ENCODE measurements at regions not wholly inside any gene's neighbourhood (a gene's known extent, or its start where the extent isn't known, plus 50 kb on each side); places are given as distances from the start of the nearest gene placed in this dataset.
"Not testable (repeated sequence)": the region's sequence is repeated elsewhere in the genome, so short reads cannot be mapped to it uniquely, and the experiment has no call there.

DNA sequence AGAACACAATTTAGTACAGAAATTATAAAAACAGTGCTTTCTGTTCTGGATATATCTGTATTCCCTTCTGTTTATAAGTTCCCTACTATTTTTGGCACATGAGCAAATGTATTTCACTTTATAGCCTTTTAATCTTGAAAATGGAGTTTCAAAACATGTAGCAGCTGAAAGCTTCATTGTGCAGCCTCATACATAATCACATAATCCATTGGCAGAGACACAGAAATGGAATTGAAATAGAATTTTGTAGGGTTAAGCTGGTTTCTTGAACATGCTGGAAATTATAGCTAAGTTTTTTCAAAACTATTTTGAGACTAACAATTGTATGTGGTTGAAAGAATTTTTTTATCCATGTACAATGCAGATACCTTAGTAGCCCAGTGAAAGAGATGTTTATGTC is 614.3 kb upstream of the MDGA2 start:
- no peak overlapping the region for H3K27ac ChIP-seq (ENCODE audit: control insufficient read depth, insufficient read depth, low read length)
- H3K9me1 ChIP-seq (ENCODE audit: control insufficient read depth, extremely low read depth, insufficient read depth, low read length), result no peaks in the 10 kb centered on the region
- H3K4me3 ChIP-seq (ENCODE audit: control insufficient read depth in 2 of 3, extremely low read depth in 1 of 3, insufficient read depth in 2 of 3, low read depth in 1 of 3, low read length in 3 of 3), result no peak overlapping the region
- H3K27me3 ChIP-seq (ENCODE audit: control insufficient read depth, extremely low read depth, insufficient read depth, low read length), result no peaks in the 10 kb centered on the region
- DNase-seq (ENCODE audit: low read depth, low spot score) (no peak), FAIRE-seq (no peak)
- no peaks in the 10 kb centered on the region for H3K79me2 ChIP-seq (ENCODE audit: control insufficient read depth, insufficient read depth, low read length)
- H3K9ac ChIP-seq (ENCODE audit: control insufficient read depth, extremely low read depth, insufficient read depth, low read length), result no peak overlapping the region
- H3K36me3 ChIP-seq (ENCODE audit: control insufficient read depth in 2 of 2, extremely low read depth in 1 of 2, insufficient read depth in 2 of 2, low read length in 2 of 2), result no peaks in the 10 kb centered on the region
- H3K4me1 ChIP-seq (ENCODE audit: control insufficient read depth, extremely low read depth, insufficient read depth, low read length), result no peaks in the 10 kb centered on the region
- no peak overlapping the region for H3K4me2 ChIP-seq (ENCODE audit: control insufficient read depth, extremely low read depth, insufficient read depth, low read depth, low read length)
- TF ChIP-seq, protein P1, sequence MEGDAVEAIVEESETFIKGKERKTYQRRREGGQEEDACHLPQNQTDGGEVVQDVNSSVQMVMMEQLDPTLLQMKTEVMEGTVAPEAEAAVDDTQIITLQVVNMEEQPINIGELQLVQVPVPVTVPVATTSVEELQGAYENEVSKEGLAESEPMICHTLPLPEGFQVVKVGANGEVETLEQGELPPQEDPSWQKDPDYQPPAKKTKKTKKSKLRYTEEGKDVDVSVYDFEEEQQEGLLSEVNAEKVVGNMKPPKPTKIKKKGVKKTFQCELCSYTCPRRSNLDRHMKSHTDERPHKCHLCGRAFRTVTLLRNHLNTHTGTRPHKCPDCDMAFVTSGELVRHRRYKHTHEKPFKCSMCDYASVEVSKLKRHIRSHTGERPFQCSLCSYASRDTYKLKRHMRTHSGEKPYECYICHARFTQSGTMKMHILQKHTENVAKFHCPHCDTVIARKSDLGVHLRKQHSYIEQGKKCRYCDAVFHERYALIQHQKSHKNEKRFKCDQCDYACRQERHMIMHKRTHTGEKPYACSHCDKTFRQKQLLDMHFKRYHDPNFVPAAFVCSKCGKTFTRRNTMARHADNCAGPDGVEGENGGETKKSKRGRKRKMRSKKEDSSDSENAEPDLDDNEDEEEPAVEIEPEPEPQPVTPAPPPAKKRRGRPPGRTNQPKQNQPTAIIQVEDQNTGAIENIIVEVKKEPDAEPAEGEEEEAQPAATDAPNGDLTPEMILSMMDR (optimal IDR thresholded peaks at IDR 0.05 in 1 of 3, IDR thresholded peaks at IDR 0.05 in 1 of 3, conservative IDR thresholded peaks at IDR 0.05 in 1 of 3; ENCODE audit: extremely low read depth in 1 of 3, insufficient read depth in 2 of 3, low read length in 3 of 3), result no peak
- no peak for TF ChIP-seq EZH2 (IDR thresholded peaks at IDR 0.05; ENCODE audit: low read length)
- dilution Hi-C loops (cut with MboI; ENCODE audit: extremely low pct_ligation_motif_present, low sequenced_read_pairs), result no loop called here
- no peaks in the 10 kb centered on the region for H3K9me3 ChIP-seq (ENCODE audit: control insufficient read depth, low read depth, low read length)
- no peaks in the 10 kb centered on the region for H4K20me1 ChIP-seq (ENCODE audit: control insufficient read depth, extremely low read depth, insufficient read depth, low read length)
- H2AFZ ChIP-seq (ENCODE audit: control insufficient read depth, low read length), result no peak overlapping the region

DNA sequence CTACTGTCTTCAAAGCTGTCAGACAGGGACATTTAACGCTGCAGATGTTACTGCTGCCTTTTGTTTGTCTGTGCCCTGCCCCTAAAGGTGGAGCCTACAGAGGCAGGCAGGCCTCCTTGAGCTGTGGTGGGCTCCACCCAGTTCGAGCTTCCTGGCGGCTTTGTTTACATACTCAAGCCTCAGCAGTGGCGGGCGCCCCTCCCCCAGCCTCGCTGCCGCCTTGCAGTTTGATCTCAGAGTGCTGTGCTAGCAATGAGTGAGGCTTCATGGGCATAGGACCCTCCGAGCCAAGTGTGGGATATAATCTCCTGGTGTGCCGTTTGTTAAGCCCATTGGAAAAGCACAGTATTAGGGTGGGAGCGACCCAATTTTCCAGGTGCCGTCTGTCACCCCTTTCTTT is 609.8 kb upstream of the MDGA2 start:
- not testable (repeated sequence) for FAIRE-seq; H3K4me1 ChIP-seq (ENCODE audit: control insufficient read depth, extremely low read depth, insufficient read depth, low read length); DNase-seq (ENCODE audit: low read depth, low spot score)

DNA sequence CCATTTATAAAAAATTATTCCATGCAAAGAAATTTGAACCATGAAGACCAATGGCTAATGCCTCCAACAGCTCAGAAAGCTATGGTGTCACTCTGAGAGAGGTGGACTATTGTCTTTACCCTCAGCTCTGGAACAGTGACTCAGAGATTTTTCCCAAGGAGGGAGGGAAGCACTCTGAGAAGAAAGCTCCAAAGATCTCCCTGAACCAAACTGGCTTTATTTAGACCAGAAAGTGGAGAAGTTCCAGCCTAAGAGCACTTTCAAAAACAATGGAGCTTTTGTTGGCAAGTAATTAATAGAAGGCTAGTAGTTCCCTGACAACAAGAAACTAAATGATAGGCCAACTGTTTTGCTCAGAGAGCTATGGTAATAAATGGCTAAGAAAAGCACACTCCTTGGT is 599.9 kb upstream of the MDGA2 start:
- H4K20me1 ChIP-seq (ENCODE audit: control insufficient read depth, extremely low read depth, insufficient read depth, low read length), result no peaks in the 10 kb centered on the region
- H3K9me3 ChIP-seq (ENCODE audit: control insufficient read depth, low read depth, low read length), result no peaks in the 10 kb centered on the region
- no peaks in the 10 kb centered on the region for H3K27me3 ChIP-seq (ENCODE audit: control insufficient read depth, extremely low read depth, insufficient read depth, low read length)
- H3K79me2 ChIP-seq (ENCODE audit: control insufficient read depth, insufficient read depth, low read length), result no peaks in the 10 kb centered on the region
- TF ChIP-seq, protein P1 (optimal IDR thresholded peaks at IDR 0.05 in 1 of 3, IDR thresholded peaks at IDR 0.05 in 1 of 3, conservative IDR thresholded peaks at IDR 0.05 in 1 of 3; ENCODE audit: extremely low read depth in 1 of 3, insufficient read depth in 2 of 3, low read length in 3 of 3), result no peak
- TF ChIP-seq EZH2 (IDR thresholded peaks at IDR 0.05; ENCODE audit: low read length), result no peak
- H3K4me3 ChIP-seq (ENCODE audit: control insufficient read depth in 2 of 3, extremely low read depth in 1 of 3, insufficient read depth in 2 of 3, low read depth in 1 of 3, low read length in 3 of 3), result no peak overlapping the region
- no peak overlapping the region for H3K27ac ChIP-seq (ENCODE audit: control insufficient read depth, insufficient read depth, low read length)
- no peak overlapping the region for H3K4me2 ChIP-seq (ENCODE audit: control insufficient read depth, extremely low read depth, insufficient read depth, low read depth, low read length)
- no peak overlapping the region for H3K9ac ChIP-seq (ENCODE audit: control insufficient read depth, extremely low read depth, insufficient read depth, low read length)
- H3K9me1 ChIP-seq (ENCODE audit: control insufficient read depth, extremely low read depth, insufficient read depth, low read length), result no peaks in the 10 kb centered on the region
- dilution Hi-C loops (cut with MboI; ENCODE audit: extremely low pct_ligation_motif_present, low sequenced_read_pairs), result no loop called here
- no peak overlapping the region for H2AFZ ChIP-seq (ENCODE audit: control insufficient read depth, low read length)
- no peak for DNase-seq (ENCODE audit: low read depth, low spot score)
- H3K4me1 ChIP-seq (ENCODE audit: control insufficient read depth, extremely low read depth, insufficient read depth, low read length), result no peaks in the 10 kb centered on the region
- FAIRE-seq, result no peak
- H3K36me3 ChIP-seq (ENCODE audit: control insufficient read depth in 2 of 2, extremely low read depth in 1 of 2, insufficient read depth in 2 of 2, low read length in 2 of 2), result no peaks in the 10 kb centered on the region

More for the DNA sequence above, 609.8 kb upstream of the MDGA2 start:
- dilution Hi-C loops (cut with MboI; ENCODE audit: extremely low pct_ligation_motif_present, low sequenced_read_pairs); H3K4me3 ChIP-seq (ENCODE audit: control insufficient read depth in 2 of 3, extremely low read depth in 1 of 3, insufficient read depth in 2 of 3, low read depth in 1 of 3, low read length in 3 of 3); H3K27ac ChIP-seq (ENCODE audit: control insufficient read depth, insufficient read depth, low read length); H3K79me2 ChIP-seq (ENCODE audit: control insufficient read depth, insufficient read depth, low read length); H3K9me1 ChIP-seq (ENCODE audit: control insufficient read depth, extremely low read depth, insufficient read depth, low read length); H3K36me3 ChIP-seq (ENCODE audit: control insufficient read depth in 2 of 2, extremely low read depth in 1 of 2, insufficient read depth in 2 of 2, low read length in 2 of 2); H3K9me3 ChIP-seq (ENCODE audit: control insufficient read depth, low read depth, low read length); H3K27me3 ChIP-seq (ENCODE audit: control insufficient read depth, extremely low read depth, insufficient read depth, low read length); H2AFZ ChIP-seq (ENCODE audit: control insufficient read depth, low read length); H3K4me2 ChIP-seq (ENCODE audit: control insufficient read depth, extremely low read depth, insufficient read depth, low read depth, low read length); H3K9ac ChIP-seq (ENCODE audit: control insufficient read depth, extremely low read depth, insufficient read depth, low read length); H4K20me1 ChIP-seq (ENCODE audit: control insufficient read depth, extremely low read depth, insufficient read depth, low read length): not testable (repeated sequence)
